NCI-H1694 (cell line): ENCODE measurements at regions not wholly inside any gene's neighbourhood (a gene's known extent, or its start where the extent isn't known, plus 50 kb on each side); places are given as distances from the start of the nearest gene placed in this dataset.
"Not testable (repeated sequence)": the region's sequence is repeated elsewhere in the genome, so short reads cannot be mapped to it uniquely, and the experiment has no call there.

ENCODE experiments used
- DNase-seq: peaks from one replicate; lab custom pipeline; 2025; lab: John Stamatoyannopoulos, UW

DNA sequence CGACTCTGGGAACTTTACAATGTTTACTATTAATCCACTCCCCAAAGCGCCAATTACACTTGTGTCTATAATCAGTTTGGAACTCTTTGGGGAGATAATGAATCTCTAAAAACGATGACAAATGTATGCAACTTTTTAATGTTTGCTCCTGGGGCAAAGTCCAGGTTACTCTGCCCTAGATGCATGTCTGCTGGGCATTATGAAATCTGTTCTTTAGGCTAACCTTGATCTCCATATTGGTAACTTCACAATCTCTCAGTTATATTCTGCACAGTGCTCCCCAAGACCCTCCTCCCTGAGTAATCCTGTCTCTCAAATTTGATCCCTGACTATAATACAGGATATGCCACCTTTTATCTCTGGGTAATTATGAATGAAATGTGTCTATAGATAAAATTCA lies 152.2 kb upstream of the TRPM3 start:
- DNase-seq, result no peak

GRCh38 chr9:71271602-71272001 lies 150.2 kb upstream of the TRPM3 start:
- DNase-seq, result no peak

- DNase-seq, result no peak
These were observed 149.1 kb upstream of the TRPM3 start for GRCh38 chr9:71270554-71270953.

- no peak for DNase-seq
These were observed 148.4 kb upstream of the TRPM3 start for GRCh38 chr9:71269859-71270258.

GRCh38 chr9:71268871-71269635 lies 147.6 kb upstream of the TRPM3 start:
- DNase-seq, result no peak

DNA sequence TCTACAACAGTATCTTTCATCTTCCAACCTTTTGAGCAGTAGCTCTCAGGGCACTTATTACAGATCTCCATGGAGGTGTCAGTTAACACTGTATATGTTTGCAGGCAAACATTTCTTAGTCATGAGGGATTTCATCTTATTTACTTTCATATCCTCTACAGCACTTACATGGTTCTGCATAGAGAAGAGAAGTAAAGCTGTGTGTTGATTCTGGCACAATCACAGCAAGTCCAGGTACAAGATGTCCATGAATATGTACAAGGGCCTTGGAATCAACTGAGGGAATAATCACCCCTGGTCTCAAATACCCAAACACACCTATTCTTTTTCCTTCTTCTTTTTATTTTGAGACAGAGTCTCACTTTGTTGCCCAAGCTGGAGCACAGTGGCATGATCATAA lies 142.0 kb upstream of the TRPM3 start:
- no peak for DNase-seq

DNA sequence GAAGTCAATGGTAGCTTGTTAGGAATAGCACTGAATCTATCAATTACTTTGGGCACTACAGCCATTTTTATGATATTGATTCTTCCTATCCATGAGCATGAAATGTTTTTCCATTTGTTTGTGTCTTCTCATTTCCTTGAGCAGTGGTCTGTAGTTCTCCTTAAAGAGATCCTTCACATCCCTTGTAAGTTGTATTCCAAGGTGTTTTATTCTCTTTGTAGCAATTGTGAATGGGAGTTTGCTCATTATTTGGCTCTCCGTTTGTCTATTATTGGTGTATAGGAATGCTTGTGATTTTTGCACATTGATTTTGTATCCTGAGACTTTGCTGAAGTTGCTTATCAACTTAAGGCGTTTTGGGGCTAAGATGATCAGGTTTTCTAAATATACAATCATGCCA lies 139.0 kb upstream of the TRPM3 start:
- DNase-seq, result not testable (repeated sequence)

DNA sequence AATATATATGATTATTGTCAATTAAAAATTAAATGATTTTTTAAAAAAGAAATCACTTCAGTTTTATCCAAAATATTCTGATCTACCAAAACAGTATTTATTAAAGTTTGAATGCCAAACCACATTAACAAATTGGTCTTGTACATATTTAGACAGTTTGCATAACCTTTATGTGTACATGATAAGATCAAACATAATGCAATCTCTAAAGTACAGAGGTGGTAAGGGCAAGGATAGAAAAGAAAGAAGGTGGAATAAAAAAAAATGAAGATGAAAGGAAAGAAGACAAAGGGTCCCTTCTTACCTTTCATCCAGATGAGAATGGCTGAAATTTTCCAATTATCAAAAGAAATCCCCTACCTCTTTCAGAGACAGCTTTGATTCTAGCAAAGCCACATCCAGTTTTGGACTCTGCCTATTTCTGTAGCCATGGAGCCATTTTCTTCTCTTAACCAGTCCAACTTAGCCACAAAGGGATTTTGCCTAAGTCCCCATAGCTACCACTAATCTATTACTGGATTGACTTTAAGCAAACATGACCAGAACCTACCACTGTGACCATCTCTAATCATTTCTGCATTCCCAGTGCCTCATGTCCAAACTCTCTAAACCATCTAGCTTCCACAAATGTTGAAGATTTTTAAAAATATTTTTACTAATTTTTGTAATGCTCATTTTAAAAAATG lies 133.3 kb upstream of the TRPM3 start:
- DNase-seq, result no peak

- DNase-seq, result no peak
These were observed 131.6 kb upstream of the TRPM3 start for GRCh38 chr9:71253011-71253410.

DNA sequence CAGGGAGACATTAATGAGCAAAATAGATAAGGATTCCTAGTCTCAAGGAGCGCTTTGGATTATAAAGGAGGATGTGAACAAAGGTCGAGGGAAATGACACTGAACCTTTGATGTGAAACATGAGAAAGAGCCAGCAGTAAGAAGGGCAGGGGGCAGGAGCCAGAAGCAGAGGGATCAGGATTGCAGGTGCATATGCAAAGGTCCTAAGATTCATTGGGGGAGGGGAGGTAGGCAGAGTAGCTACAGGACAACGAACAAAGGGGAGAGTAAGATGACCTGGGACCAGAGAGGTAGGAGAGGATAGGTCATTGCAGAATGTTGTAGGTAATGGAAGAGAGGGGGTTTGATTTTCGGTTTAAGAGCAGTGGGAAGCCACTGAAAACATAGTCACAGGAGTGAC lies 129.2 kb upstream of the TRPM3 start:
- no peak for DNase-seq

DNA sequence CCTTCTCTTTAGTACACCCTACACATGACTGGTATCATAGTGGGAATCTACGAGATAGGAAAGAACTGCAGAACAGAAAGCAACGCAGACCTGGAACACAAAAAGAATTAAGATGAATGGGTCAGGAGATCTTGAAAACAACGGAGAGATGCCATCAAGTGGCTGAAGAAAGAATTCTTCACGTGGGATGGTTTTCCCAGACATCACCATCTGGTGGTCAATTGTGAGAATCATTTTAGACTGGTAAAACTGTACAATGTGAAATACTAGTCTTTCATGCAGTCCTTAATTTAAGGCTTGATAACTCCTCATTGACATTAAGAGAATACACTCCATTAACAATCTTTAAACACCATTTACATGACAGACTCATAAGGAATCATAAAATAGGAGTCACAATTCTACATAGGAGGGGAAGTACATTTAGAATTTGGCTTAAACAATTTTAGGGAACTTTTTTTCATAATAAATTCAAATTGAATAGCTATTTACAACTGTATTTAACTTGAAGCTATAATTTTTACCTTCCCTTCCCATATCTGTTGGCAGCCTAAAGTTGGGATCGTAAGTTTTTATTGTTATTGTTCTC lies 128.4 kb upstream of the TRPM3 start:
- DNase-seq, result no peak

DNA sequence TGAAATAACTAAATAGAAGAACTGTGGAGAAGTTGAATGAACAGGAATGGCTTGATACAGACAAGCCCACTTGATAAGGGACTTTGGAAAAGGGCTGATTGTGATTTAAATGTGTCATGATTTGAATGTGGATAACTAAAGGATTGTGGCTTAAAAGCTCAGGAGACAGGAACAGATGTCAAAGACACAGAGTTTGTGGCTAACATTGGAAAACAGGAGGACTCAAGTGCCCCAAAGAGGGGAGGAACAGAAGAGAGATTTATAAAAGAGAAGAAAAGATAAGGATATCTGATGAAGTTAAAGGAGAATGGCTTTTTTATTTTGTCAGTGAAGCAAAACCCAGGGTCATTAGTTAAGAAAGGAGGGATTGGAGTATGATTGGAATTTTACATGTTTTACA lies 124.2 kb upstream of the TRPM3 start:
- DNase-seq, result no peak

DNA sequence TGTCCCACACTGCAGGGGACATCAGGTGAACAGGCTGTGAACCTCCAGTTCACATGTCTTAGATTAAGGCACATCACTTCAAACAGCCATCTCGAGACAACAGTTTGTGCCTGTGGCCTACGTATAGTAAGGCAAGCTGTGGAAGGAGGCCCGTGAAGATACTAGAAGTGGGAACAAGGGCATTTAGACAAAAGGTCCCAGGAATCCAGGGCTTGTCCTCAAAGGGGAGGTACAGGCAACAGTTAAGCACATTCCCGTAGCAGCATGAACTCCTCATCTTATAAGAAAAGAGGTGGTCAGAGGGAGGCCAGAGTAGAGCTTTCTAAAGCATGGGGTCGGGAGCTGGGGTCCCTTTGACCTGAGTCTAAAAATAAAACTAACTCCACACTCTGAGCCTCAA lies 122.5 kb upstream of the TRPM3 start:
- no peak for DNase-seq

- no peak for DNase-seq
These were observed 120.7 kb upstream of the TRPM3 start for GRCh38 chr9:71242081-71242480.

GRCh38 chr9:71237051-71237450 lies 115.6 kb upstream of the TRPM3 start:
- no peak for DNase-seq

GRCh38 chr9:71233646-71234045 lies 112.2 kb upstream of the TRPM3 start:
- no peak for DNase-seq

GRCh38 chr9:71223953-71224538 lies 102.6 kb upstream of the TRPM3 start:
- no peak for DNase-seq

DNA sequence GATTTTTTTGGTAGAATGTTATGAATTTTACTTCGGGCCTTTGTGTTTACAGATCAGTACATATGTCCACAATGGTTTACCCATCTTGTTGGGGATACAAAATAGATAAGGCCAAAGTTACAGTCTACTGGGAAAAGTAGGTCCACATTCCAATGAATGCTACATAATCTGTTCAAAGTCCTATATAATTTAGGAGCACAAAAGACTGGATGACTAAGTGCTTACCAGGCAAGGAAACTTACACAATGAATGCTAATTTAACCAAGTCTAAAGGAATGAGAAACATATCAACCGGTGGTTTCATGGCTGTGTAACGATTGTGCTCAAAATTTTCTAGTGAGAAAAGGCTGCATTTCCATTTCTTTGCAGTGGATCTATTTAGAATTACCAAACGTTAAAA lies 97.4 kb upstream of the TRPM3 start:
- DNase-seq, result no peak

- no peak for DNase-seq
These were observed 92.2 kb upstream of the TRPM3 start for GRCh38 chr9:71213633-71214032.

DNA sequence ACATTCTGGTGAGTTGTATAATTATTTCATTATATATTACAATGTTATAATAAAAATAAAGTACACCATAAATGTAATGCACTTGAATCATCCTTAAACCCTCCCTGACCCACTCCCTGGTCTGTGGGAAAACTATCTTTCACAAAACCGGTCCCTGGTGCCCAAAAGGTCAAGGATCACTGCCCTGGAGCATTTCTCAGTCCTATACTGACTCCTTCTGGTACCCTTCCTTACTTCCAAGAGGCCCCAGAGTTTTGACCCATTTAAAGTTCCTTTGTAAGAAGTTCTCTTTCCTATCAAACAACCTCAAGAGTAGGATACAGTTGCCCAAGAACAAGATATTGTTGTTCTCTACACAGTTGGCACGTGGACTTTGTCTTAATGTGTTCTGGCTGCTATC lies 88.9 kb upstream of the TRPM3 start:
- DNase-seq, result no peak

GRCh38 chr9:71209890-71210289 lies 88.5 kb upstream of the TRPM3 start:
- DNase-seq, result no peak

DNA sequence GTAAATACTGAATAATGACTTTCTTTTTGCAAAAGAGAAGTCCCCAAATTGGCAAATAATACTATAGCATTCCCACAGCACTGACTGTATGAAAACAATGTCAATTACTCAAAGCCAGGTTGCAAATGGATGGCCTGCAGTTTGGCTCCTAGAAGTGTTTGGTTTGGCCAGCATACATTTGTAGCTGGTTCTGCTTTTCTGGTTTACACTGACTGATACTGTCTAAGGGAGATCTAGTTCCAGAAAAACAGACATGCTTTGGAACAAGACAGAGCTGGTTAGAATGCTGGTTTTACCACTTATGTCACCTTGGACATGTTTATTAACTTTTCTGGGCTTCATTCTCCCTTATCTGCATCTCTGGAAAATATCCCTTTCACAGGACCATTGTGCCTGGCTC lies 81.5 kb upstream of the TRPM3 start:
- no peak for DNase-seq

- DNase-seq, result no peak
These were observed 70.3 kb upstream of the TRPM3 start for GRCh38 chr9:71191708-71192107.
